Cardiac fibroblast (primary cell): ENCODE measurements at regions not wholly inside any gene's neighbourhood (a gene's known extent, or its start where the extent isn't known, plus 50 kb on each side); places are given as distances from the start of the nearest gene placed in this dataset.

Experiments
- DNase-seq, 2 donors: peaks; one replicate each; pipeline versions ENCODE4 v3.0.0 to v3.0.0-alpha.2; 2010; ENCODE audit warnings: low read depth in 2 of 2
- H3K4me3 ChIP-seq, 2 donors: replicated peaks in 1 of 2; 1 replicate in 1 of 2; 2 replicates in 1 of 2; pipeline ENCODE4 v1.5.1; 2011; ENCODE audit warnings: low read depth in 2 of 2, low read length in 2 of 2, mild to moderate bottlenecking in 2 of 2, moderate library complexity in 1 of 2
- TF ChIP-seq, protein P1 (sequence below): IDR thresholded peaks from one replicate; pipeline ENCODE4 v1.5.1; 2011; ENCODE audit warnings: low read depth, mild to moderate bottlenecking, low read length, inconsistent platforms

- TF ChIP-seq, protein P1, sequence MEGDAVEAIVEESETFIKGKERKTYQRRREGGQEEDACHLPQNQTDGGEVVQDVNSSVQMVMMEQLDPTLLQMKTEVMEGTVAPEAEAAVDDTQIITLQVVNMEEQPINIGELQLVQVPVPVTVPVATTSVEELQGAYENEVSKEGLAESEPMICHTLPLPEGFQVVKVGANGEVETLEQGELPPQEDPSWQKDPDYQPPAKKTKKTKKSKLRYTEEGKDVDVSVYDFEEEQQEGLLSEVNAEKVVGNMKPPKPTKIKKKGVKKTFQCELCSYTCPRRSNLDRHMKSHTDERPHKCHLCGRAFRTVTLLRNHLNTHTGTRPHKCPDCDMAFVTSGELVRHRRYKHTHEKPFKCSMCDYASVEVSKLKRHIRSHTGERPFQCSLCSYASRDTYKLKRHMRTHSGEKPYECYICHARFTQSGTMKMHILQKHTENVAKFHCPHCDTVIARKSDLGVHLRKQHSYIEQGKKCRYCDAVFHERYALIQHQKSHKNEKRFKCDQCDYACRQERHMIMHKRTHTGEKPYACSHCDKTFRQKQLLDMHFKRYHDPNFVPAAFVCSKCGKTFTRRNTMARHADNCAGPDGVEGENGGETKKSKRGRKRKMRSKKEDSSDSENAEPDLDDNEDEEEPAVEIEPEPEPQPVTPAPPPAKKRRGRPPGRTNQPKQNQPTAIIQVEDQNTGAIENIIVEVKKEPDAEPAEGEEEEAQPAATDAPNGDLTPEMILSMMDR = no peak
- peak in 1 of 2 donors; percentile 21 for DNase-seq
Measured at GRCh38 chr1:108059945-108060344, 95.0 kb upstream of the VAV3 start.

GRCh38 chr1:108057541-108057940, 92.6 kb upstream of the VAV3 start:
- TF ChIP-seq, protein P1 = no peak
- DNase-seq = peak; percentile 44 to 74
- H3K4me3 ChIP-seq = no peak overlapping the region

More at GRCh38 chr1:108059945-108060344, 95.0 kb upstream of the VAV3 start:
- no peak overlapping the region for H3K4me3 ChIP-seq

DNA sequence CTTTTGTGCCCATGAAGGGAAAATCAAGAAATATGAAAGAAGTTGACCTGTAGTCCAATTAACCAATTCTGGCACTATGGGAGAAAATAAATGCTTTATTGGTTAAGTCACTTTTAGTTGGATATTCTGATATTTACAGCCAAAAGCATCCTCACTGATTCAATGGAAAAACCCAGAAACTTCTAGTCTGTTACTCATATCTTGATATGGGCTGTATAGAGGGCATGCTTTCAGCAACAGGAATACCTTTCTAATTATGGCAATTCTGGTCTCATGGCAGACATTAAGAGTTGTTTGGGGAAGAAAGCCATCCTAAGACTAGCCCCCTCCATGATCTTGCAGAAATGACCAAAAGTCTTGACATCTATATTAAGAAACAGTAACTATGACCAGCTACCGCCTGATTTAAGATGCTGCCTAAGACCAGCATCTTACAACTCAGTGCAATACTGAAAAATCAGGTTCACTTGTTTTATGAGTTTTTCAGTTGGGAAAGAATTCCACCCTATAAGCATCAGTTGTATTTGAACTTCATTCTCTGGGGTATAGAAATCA, 91.5 kb upstream of the VAV3 start:
- TF ChIP-seq, protein P1 = no peak
- no peak overlapping the region for H3K4me3 ChIP-seq
- DNase-seq = peak in 1 of 2 donors; percentile 5

GRCh38 chr1:108055387-108055786, 90.4 kb upstream of the VAV3 start:
- no peak for DNase-seq
- H3K4me3 ChIP-seq = no peak overlapping the region
- TF ChIP-seq, protein P1 = no peak

DNA sequence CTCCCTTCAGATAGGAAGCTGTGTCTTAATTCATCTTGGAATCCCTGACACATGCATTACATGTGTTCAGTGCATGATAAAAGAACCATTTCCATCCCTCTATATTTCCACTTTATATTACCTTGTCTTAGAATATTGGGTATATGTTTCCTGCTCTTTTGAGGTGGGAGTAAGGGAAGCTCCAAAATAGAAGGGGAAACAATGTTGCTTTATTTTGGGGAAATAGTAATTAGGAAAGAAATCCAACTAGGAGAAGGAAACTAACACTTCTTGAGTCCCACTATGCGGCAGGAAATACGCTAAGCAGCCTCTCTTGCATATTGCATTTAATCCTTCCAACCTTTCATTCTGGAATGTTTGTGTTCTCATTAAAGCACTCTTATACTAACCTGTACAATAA, 89.4 kb upstream of the VAV3 start:
- TF ChIP-seq, protein P1 = no peak
- no peak overlapping the region for H3K4me3 ChIP-seq
- no peak for DNase-seq

GRCh38 chr1:108053270-108054013, 88.5 kb upstream of the VAV3 start:
- TF ChIP-seq, protein P1 = no peak
- peak; percentile 66 to 70 for DNase-seq
- no peak overlapping the region for H3K4me3 ChIP-seq
